HG02678 (cell line): ENCODE measurements at regions not wholly inside any gene's neighbourhood (a gene's known extent, or its start where the extent isn't known, plus 50 kb on each side); places are given as distances from the start of the nearest gene placed in this dataset.

Experiments used
- ATAC-seq: cut with Tn5 transposase; IDR thresholded peaks from one replicate; pipeline ENCODE4 v1.9.1; 2021; ENCODE audit warnings: mild to moderate bottlenecking, moderate library complexity; ENCODE audit not compliant: unreplicated experiment

GRCh38 chr7:18445483-18445882 lies 50.1 kb upstream of the HDAC9 start:
- no peak for ATAC-seq
